B cell (primary cell): ENCODE measurements at regions not wholly inside any gene's neighbourhood (a gene's known extent, or its start where the extent isn't known, plus 50 kb on each side); places are given as distances from the start of the nearest gene placed in this dataset.

Source experiments
- ATAC-seq: fragments of 200-7000 bp; cut with Tn5 transposase; one replicate; pipeline ENCODE4 v1.10.0; 2021; ENCODE audit warnings: low read depth, mild to moderate bottlenecking, moderate number of reproducible peaks, moderate library complexity
- CTCF ChIA-PET: fragments of 350-600 bp; sonication (Branson Sonifier 250); formaldehyde crosslinking; loops from one replicate; lab custom pipeline; 2021; ENCODE audit warnings: antibody characterized with exemption, inconsistent platforms; lab: Charles Lee
- POLR2A ChIA-PET: fragments of 350-600 bp; sonication (Branson Sonifier 250); formaldehyde crosslinking; loops from one replicate; lab custom pipeline; 2021; ENCODE audit warnings: antibody characterized with exemption; lab: Charles Lee
- DNase-seq: peaks from one replicate; pipeline ENCODE4 v3.0.0; 2013
- H2AFZ ChIP-seq: 2 replicates; pipeline ENCODE4 v1.6.1; 2012; ENCODE audit warnings: mild to moderate bottlenecking, low read depth, low read length; ENCODE audit not compliant: insufficient read depth, poor library complexity, severe bottlenecking
- H3K27ac ChIP-seq, 2 donors: 1 replicate in 1 of 2; 2 replicates in 1 of 2; pipeline ENCODE4 v1.5.1; 2012 to 2013; ENCODE audit warnings: low read length in 2 of 2, mild to moderate bottlenecking in 2 of 2, moderate library complexity in 1 of 2
- H3K27me3 ChIP-seq, 4 experiments: fragments of 200-600 bp in 1 of 4; sonication (generic) in 1 of 4; replicated peaks in 1 of 4; 1 replicate in 2 of 4; 2 replicates in 2 of 4; pipeline versions ENCODE4 v1.6.1 to v1.7.0; 2013 to 2016; ENCODE audit warnings: low read length in 3 of 4, mild to moderate bottlenecking in 2 of 4, mixed read lengths in 1 of 4, moderate library complexity in 1 of 4; ENCODE audit not compliant: insufficient read depth in 4 of 4, control insufficient read depth in 3 of 4; ENCODE audit errors: control extremely low read depth in 1 of 4
- H3K36me3 ChIP-seq, 2 experiments: replicated peaks in 1 of 2; 1 replicate in 1 of 2; 2 replicates in 1 of 2; pipeline versions ENCODE4 v1.6.1 to v1.7.1; 2013; ENCODE audit warnings: low read length in 1 of 2; ENCODE audit not compliant: insufficient read depth in 2 of 2, control insufficient read depth in 1 of 2; ENCODE audit errors: control extremely low read depth in 1 of 2, extremely low read depth in 1 of 2
- H3K4me1 ChIP-seq, 2 donors: fragments of 200-600 bp in 1 of 2; sonication (generic) in 1 of 2; 1 replicate in 1 of 2; 2 replicates in 1 of 2; pipeline versions ENCODE4 v1.5.1 to v1.6.1; 2013 to 2017; ENCODE audit warnings: low read length in 2 of 2; ENCODE audit not compliant: control insufficient read depth in 2 of 2, insufficient read depth in 2 of 2
- H3K4me2 ChIP-seq: replicated peaks from 2 replicates; pipeline ENCODE3; 2012; ENCODE audit warnings: mild to moderate bottlenecking, low read depth, low read length; ENCODE audit not compliant: poor library complexity, severe bottlenecking
- H3K4me3 ChIP-seq, 5 experiments: fragments of 200-600 bp in 1 of 5; sonication (generic) in 1 of 5; 1 replicate in 3 of 5; 2 replicates in 2 of 5; pipeline versions ENCODE4 v1.5.1 to v1.7.0; 2011 to 2016; ENCODE audit warnings: low read length in 4 of 5, mild to moderate bottlenecking in 4 of 5, low read depth in 2 of 5, control low read depth in 1 of 5, moderate library complexity in 1 of 5; ENCODE audit not compliant: insufficient read depth in 1 of 5; ENCODE audit errors: control extremely low read depth in 1 of 5, extremely low read depth in 1 of 5
- H3K79me2 ChIP-seq: fragments of 200-600 bp; sonication (generic); one replicate; pipeline ENCODE4 v1.6.0; 2016; ENCODE audit warnings: low read length; ENCODE audit not compliant: control insufficient read depth, insufficient read depth
- H3K9ac ChIP-seq: fragments of 200-600 bp; sonication (generic); 2 replicates; pipeline ENCODE4 v1.6.1; 2017; ENCODE audit warnings: mild to moderate bottlenecking, low read length, moderate library complexity
- H3K9me3 ChIP-seq, 3 donors: one replicate each; pipeline versions ENCODE4 v1.6.1 to v1.7.1; 2013; ENCODE audit warnings: low read length in 2 of 3; ENCODE audit not compliant: control insufficient read depth in 2 of 3, insufficient read depth in 1 of 3; ENCODE audit errors: control extremely low read depth in 1 of 3
- H4K20me1 ChIP-seq: 2 replicates; pipeline ENCODE4 v1.6.0; 2012; ENCODE audit warnings: mild to moderate bottlenecking, low read length; ENCODE audit not compliant: insufficient read depth, control insufficient read depth, poor library complexity, severe bottlenecking
- H3K27ac Mint-ChIP-seq: one replicate; pipeline ENCODE4 v1.8.0; 2021; ENCODE audit warnings: mixed read lengths
- H3K27me3 Mint-ChIP-seq: one replicate; pipeline ENCODE4 v1.8.0; 2021; ENCODE audit warnings: mixed read lengths
- H3K4me1 Mint-ChIP-seq: one replicate; pipeline ENCODE4 v1.8.0; 2021; ENCODE audit warnings: mixed read lengths
- H3K4me3 Mint-ChIP-seq: one replicate; pipeline ENCODE4 v1.8.0; 2021; ENCODE audit warnings: mixed read lengths
- H3K9me3 Mint-ChIP-seq: one replicate; pipeline ENCODE4 v1.8.0; 2022; ENCODE audit warnings: mixed read lengths; ENCODE audit not compliant: insufficient read depth
- CTCF ChIP-seq: fragments of 200-600 bp; IDR thresholded peaks from one replicate; pipeline ENCODE4 v1.8.0; 2022; ENCODE audit warnings: antibody characterized with exemption, mild to moderate bottlenecking
- EZH2 ChIP-seq: IDR thresholded peaks from 2 replicates; pipeline ENCODE4 v1.6.1; 2012; ENCODE audit warnings: borderline replicate concordance, low read depth, mild to moderate bottlenecking, moderate library complexity, low read length; ENCODE audit not compliant: insufficient read depth, poor library complexity, severe bottlenecking
- intact Hi-C: fragments of 100-400 bp; cut with micrococcal nuclease; formaldehyde crosslinking; loops from one replicate; pipeline ENCODE4 v1.10.0; 2022

GRCh38 chr20:51987812-51988211 lies 185.5 kb upstream of the SALL4 start:
- ATAC-seq, result no peak
- H3K4me3 Mint-ChIP-seq, result no peak overlapping the region
- H3K27ac Mint-ChIP-seq, result no peak overlapping the region

GRCh38 chr20:51985013-51985415 lies 182.7 kb upstream of the SALL4 start:
- H3K27ac ChIP-seq, result no peak overlapping the region
- H3K27me3 Mint-ChIP-seq, result no peaks in the 10 kb centered on the region
- H3K9me3 Mint-ChIP-seq, result no peaks in the 10 kb centered on the region
- no peaks in the 10 kb centered on the region for H3K27me3 ChIP-seq
- H2AFZ ChIP-seq, result no peak overlapping the region
- no peak overlapping the region for H3K9ac ChIP-seq
- no peaks in the 10 kb centered on the region for H3K4me1 Mint-ChIP-seq
- no peaks in the 10 kb centered on the region for H3K9me3 ChIP-seq
- H3K36me3 ChIP-seq, result no peaks in the 10 kb centered on the region
- no peak overlapping the region for H3K4me3 ChIP-seq
- no peak overlapping the region for H3K4me2 ChIP-seq
- no peaks in the 10 kb centered on the region for H3K79me2 ChIP-seq
- no peak for ATAC-seq
- no peak for TF ChIP-seq EZH2
- TF ChIP-seq CTCF, result no peak
- DNase-seq, result no peak
- POLR2A ChIA-PET, result no interaction called here
- no peaks in the 10 kb centered on the region for H4K20me1 ChIP-seq
- intact Hi-C loops, result no loop called here
- H3K27ac Mint-ChIP-seq, result no peak overlapping the region
- CTCF ChIA-PET, result no interaction called here
- H3K4me1 ChIP-seq, result no peaks in the 10 kb centered on the region
- H3K4me3 Mint-ChIP-seq, result no peak overlapping the region

More at GRCh38 chr20:51987812-51988211, 185.5 kb upstream of the SALL4 start:
- no peak for DNase-seq
- no peak overlapping the region for H3K27ac ChIP-seq
- H3K27me3 ChIP-seq, result no peaks in the 10 kb centered on the region
- TF ChIP-seq CTCF, result no peak
- TF ChIP-seq EZH2, result no peak
- H2AFZ ChIP-seq, result no peak overlapping the region
- no peak overlapping the region for H3K4me2 ChIP-seq
- H3K9ac ChIP-seq, result no peak overlapping the region
- ChIA-PET POLR2A (no interaction called here), CTCF (no interaction called here)
- no peak overlapping the region for H3K4me3 ChIP-seq
- H3K79me2 ChIP-seq, result no peaks in the 10 kb centered on the region
- H4K20me1 ChIP-seq, result no peaks in the 10 kb centered on the region
- H3K9me3 ChIP-seq, result no peaks in the 10 kb centered on the region
- H3K36me3 ChIP-seq, result no peaks in the 10 kb centered on the region
- no peaks in the 10 kb centered on the region for H3K9me3 Mint-ChIP-seq
- H3K27me3 Mint-ChIP-seq, result no peaks in the 10 kb centered on the region
- no peaks in the 10 kb centered on the region for H3K4me1 ChIP-seq
- H3K4me1 Mint-ChIP-seq, result no peaks in the 10 kb centered on the region
- intact Hi-C loops, result no loop called here
